K562 (cell line): ENCODE measurements at regions not wholly inside any gene's neighbourhood (a gene's known extent, or its start where the extent isn't known, plus 50 kb on each side); places are given as distances from the start of the nearest gene placed in this dataset.
"Not testable (repeated sequence)": the region's sequence is repeated elsewhere in the genome, so short reads cannot be mapped to it uniquely, and the experiment has no call there.

Experiments used
- ATAC-seq: fragments of 200-7000 bp; cut with Tn5 transposase; 3 replicates; pipeline ENCODE4 v1.9.1; 2020; ENCODE audit warnings: moderate library complexity
- BruUV-seq: library from RNA; stranded (reverse); fragments of 400-500 nt; replicated peaks from 2 replicates; lab custom pipeline; 2021; lab: Mats Ljungman, UMichigan
- CTCF ChIA-PET: fragments of 300-600 bp; formaldehyde crosslinking; extraction: SDS; loops from one replicate; lab custom pipeline; 2021; ENCODE audit warnings: low intra/inter-chr PET ratio; lab: Yijun Ruan, JAX
- POLR2A ChIA-PET: fragments of 300-600, 350-650 bp; sonication (Branson Sonifier 250); formaldehyde crosslinking; extraction: SDS; loops from one replicate; lab custom pipeline; 2021; ENCODE audit warnings: antibody characterized with exemption, inconsistent platforms; lab: Yijun Ruan, JAX
- DNase-seq, 4 experiments: peaks; one replicate each; pipeline versions ENCODE4 v3.0.0 to v3.0.0-alpha.2; 2011 to 2018; ENCODE audit warnings: low spot score in 3 of 4, mixed read lengths in 3 of 4; ENCODE audit errors: extremely low read depth in 1 of 4
- FAIRE-seq: peaks from 2 replicates; lab custom pipeline; 2011; peaks lifted over from hg19 to GRCh38; lab: Jason Lieb, UNC
- H2AFZ ChIP-seq: 2 replicates; pipeline ENCODE4 v1.6.0; 2011; ENCODE audit warnings: low read depth, low read length, control low read depth, inconsistent platforms
- H3K27ac ChIP-seq: fragments of 200-600 bp; 3 replicates; pipeline ENCODE4 v1.8.0; 2011; ENCODE audit warnings: low read depth, mild to moderate bottlenecking, control low read depth, inconsistent platforms, low read length, moderate library complexity, mixed read lengths; ENCODE audit errors: extremely low read depth
- H3K27me3 ChIP-seq, 2 experiments: fragments of 300-600 bp in 1 of 2; 2 replicates in 1 of 2; 3 replicates in 1 of 2; pipeline versions ENCODE4 v1.6.0 to v1.8.0; 2011; ENCODE audit warnings: inconsistent platforms in 2 of 2, low read length in 2 of 2, mild to moderate bottlenecking in 1 of 2, mixed read lengths in 1 of 2, moderate library complexity in 1 of 2; ENCODE audit not compliant: control insufficient read depth in 2 of 2, insufficient read depth in 2 of 2
- H3K36me3 ChIP-seq: fragments of 300-600 bp; 3 replicates; pipeline ENCODE4 v1.8.0; 2011; ENCODE audit warnings: mild to moderate bottlenecking, low read length, inconsistent platforms; ENCODE audit not compliant: control insufficient read depth, insufficient read depth
- H3K4me1 ChIP-seq, 2 experiments: fragments of 200-600 bp in 1 of 2; replicated peaks in 1 of 2; 2 replicates in 1 of 2; 3 replicates in 1 of 2; pipeline versions ENCODE4 v1.5.1 to v1.8.0; 2011; ENCODE audit warnings: inconsistent platforms in 2 of 2, low read length in 2 of 2, mild to moderate bottlenecking in 1 of 2, mixed read lengths in 1 of 2, moderate library complexity in 1 of 2; ENCODE audit not compliant: control insufficient read depth in 2 of 2, insufficient read depth in 2 of 2
- H3K4me2 ChIP-seq: 2 replicates; pipeline ENCODE4 v1.6.1; 2011; ENCODE audit warnings: low read length, control low read depth, inconsistent platforms, mixed read lengths; ENCODE audit not compliant: insufficient read depth
- H3K4me3 ChIP-seq: fragments of 200-600 bp; sonication (generic), shearing (Covaris generic); 2 replicates; pipeline ENCODE4 v1.5.1; 2016; ENCODE audit warnings: control low read depth, inconsistent platforms
- H3K79me2 ChIP-seq: fragments of 200-600 bp; 3 replicates; pipeline ENCODE4 v1.8.0; 2011; ENCODE audit warnings: low read length, inconsistent platforms; ENCODE audit not compliant: control insufficient read depth, insufficient read depth
- H3K9ac ChIP-seq, 2 experiments: 2 replicates each; pipeline versions ENCODE4 v1.6.0 to v1.6.1; 2011; ENCODE audit warnings: low read depth in 2 of 2, low read length in 2 of 2, control low read depth in 1 of 2, inconsistent platforms in 1 of 2, mild to moderate bottlenecking in 1 of 2, mixed read lengths in 1 of 2; ENCODE audit not compliant: insufficient read depth in 1 of 2
- H3K9me1 ChIP-seq: one replicate; pipeline ENCODE4 v1.6.0; 2011; ENCODE audit warnings: inconsistent platforms, mild to moderate bottlenecking, low read length, moderate library complexity; ENCODE audit not compliant: control insufficient read depth, insufficient read depth
- H3K9me3 ChIP-seq: replicated peaks from 2 replicates; pipeline ENCODE4 v1.5.1; 2011; ENCODE audit warnings: low read depth, low read length, inconsistent platforms; ENCODE audit not compliant: control insufficient read depth, insufficient read depth
- H4K20me1 ChIP-seq: replicated peaks from 2 replicates; pipeline ENCODE4 v1.6.1; 2011; ENCODE audit warnings: low read length, inconsistent platforms, mixed read lengths; ENCODE audit not compliant: control insufficient read depth, insufficient read depth
- CHAMP1 ChIP-seq: fragments of 450-650 bp; IDR thresholded peaks from 2 replicates; pipeline ENCODE4 v1.6.1; 2016; ENCODE audit warnings: mild to moderate bottlenecking
- PML ChIP-seq: IDR thresholded peaks from 2 replicates; pipeline ENCODE4 v1.6.1; 2012; ENCODE audit warnings: low read length, inconsistent platforms
- TRIM25 ChIP-seq: fragments of 450-650 bp; IDR thresholded peaks from 2 replicates; pipeline ENCODE4 v1.7.0; 2016; ENCODE audit warnings: borderline replicate concordance
- ZBTB2 ChIP-seq: fragments of 450-650 bp; IDR thresholded peaks from 2 replicates; pipeline ENCODE4 v1.6.1; 2016; ENCODE audit warnings: antibody characterized with exemption
- ZNF239 ChIP-seq: fragments of 250-450 bp; sonication (Bioruptor Pico); IDR thresholded peaks from 2 replicates; pipeline ENCODE4 v1.4.0; 2020; ENCODE audit warnings: mild to moderate bottlenecking
- WGBS: fragments of 100-300 bp; shearing (Covaris generic); methylation state at CpG from one replicate; pipeline ENCODE4 v1.1.6; 2016; ENCODE audit warnings: low coverage, mixed read lengths; ENCODE audit not compliant: insufficient coverage; ENCODE audit errors: missing lambda C conversion rate; 5-methylcytosine and 5-hydroxymethylcytosine counted together
- in situ Hi-C: fragments of 300-500 bp; cut with MboI; formaldehyde crosslinking; loops from 4 replicates; pipeline ENCODE4 v1.15.0; 2018; ENCODE audit warnings: inconsistent platforms, mixed read lengths
- intact Hi-C: fragments of 100-400 bp; cut with micrococcal nuclease; formaldehyde crosslinking; loops from 2 replicates; pipeline ENCODE4 v1.14.2; 2022
- TF ChIP-seq, protein P1 (sequence below): fragments of 250-450 bp; sonication (Bioruptor Pico); IDR thresholded peaks from 2 replicates; pipeline ENCODE4 v1.4.0; 2020; ENCODE audit warnings: mild to moderate bottlenecking

GRCh38 chr2:234351866-234352265, 145.0 kb downstream of the ARL4C start:
- FAIRE-seq, result not testable (repeated sequence)

GRCh38 chr2:234348081-234348480, 148.8 kb downstream of the ARL4C start:
- POLR2A ChIA-PET, result no interaction called here
- BruUV-seq, result no TSS peak
- intact Hi-C loops (no loop called here), in situ Hi-C loops (no loop called here)
- Histone ChIP-seq H3K27ac (no peak overlapping the region), H3K9me1 (no peaks in the 10 kb centered on the region), H3K4me3 (no peak overlapping the region), H4K20me1 (no peaks in the 10 kb centered on the region), H3K79me2 (no peaks in the 10 kb centered on the region), H3K9me3 (no peaks in the 10 kb centered on the region), H3K27me3 (no peaks in the 10 kb centered on the region), H3K4me1 (no peaks in the 10 kb centered on the region), H3K36me3 (no peaks in the 10 kb centered on the region), H2AFZ (no peak overlapping the region), H3K9ac (no peak overlapping the region), H3K4me2 (no peak overlapping the region)
- no peak for ATAC-seq
- WGBS, result 0% methylated on average over 9 of the region's 9 CpGs
- CTCF ChIA-PET, result no interaction called here
- DNase-seq, result no peak
- FAIRE-seq, result no peak
- no peak for TF ChIP-seq PML
- TF ChIP-seq ZNF239, result no peak
- no peak for TF ChIP-seq CHAMP1
- no peak for TF ChIP-seq ZBTB2
- no peak for TF ChIP-seq TRIM25
- TF ChIP-seq, protein P1, sequence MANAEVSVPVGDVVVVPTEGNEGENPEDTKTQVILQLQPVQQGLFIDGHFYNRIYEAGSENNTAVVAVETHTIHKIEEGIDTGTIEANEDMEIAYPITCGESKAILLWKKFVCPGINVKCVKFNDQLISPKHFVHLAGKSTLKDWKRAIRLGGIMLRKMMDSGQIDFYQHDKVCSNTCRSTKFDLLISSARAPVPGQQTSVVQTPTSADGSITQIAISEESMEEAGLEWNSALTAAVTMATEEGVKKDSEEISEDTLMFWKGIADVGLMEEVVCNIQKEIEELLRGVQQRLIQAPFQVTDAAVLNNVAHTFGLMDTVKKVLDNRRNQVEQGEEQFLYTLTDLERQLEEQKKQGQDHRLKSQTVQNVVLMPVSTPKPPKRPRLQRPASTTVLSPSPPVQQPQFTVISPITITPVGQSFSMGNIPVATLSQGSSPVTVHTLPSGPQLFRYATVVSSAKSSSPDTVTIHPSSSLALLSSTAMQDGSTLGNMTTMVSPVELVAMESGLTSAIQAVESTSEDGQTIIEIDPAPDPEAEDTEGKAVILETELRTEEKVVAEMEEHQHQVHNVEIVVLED, result no peak

More at GRCh38 chr2:234351866-234352265, 145.0 kb downstream of the ARL4C start:
- H3K4me1 ChIP-seq, ATAC-seq, H4K20me1 ChIP-seq, H3K9me1 ChIP-seq, BruUV-seq, H2AFZ ChIP-seq, intact Hi-C loops, H3K36me3 ChIP-seq, H3K9me3 ChIP-seq, H3K9ac ChIP-seq, CTCF ChIA-PET, DNase-seq, in situ Hi-C loops, H3K4me3 ChIP-seq, H3K27ac ChIP-seq, H3K27me3 ChIP-seq, H3K79me2 ChIP-seq, H3K4me2 ChIP-seq, POLR2A ChIA-PET: not testable (repeated sequence)
- 0% methylated on average over 8 of the region's 10 CpGs for WGBS
